ENCODE measurements at regions not wholly inside any gene's neighbourhood (a gene's known extent, or its start where the extent isn't known, plus 50 kb on each side); places are given as distances from the start of the nearest gene placed in this dataset.

DNA sequence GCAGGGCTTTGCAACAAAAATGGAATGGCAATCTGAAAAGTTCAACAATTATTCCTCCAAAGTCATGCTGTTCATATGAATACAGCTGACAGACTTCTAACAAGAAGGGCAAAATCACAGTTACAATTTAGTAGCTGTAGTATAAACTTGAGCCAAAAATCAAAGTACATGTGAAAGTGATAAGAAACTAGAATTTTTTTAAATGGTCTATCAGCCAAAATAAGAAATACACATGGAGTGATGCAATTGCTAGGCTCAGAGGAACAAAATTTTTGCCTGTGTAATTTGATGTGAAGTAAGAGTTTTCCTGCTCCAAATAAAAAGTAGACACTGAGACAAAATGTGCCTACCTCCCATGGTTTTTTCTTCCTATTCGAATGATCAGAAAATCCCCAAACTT is 167.7 kb upstream of the CDKN3 start:
- TF ChIP-seq, protein P1, sequence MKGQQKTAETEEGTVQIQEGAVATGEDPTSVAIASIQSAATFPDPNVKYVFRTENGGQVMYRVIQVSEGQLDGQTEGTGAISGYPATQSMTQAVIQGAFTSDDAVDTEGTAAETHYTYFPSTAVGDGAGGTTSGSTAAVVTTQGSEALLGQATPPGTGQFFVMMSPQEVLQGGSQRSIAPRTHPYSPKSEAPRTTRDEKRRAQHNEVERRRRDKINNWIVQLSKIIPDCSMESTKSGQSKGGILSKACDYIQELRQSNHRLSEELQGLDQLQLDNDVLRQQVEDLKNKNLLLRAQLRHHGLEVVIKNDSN (IDR thresholded peaks at IDR 0.05), result no peak
- TF ChIP-seq FOXM1 (IDR thresholded peaks at IDR 0.05; ENCODE audit: borderline replicate concordance, low read depth), result no peak
- TF ChIP-seq EGR1 (IDR thresholded peaks at IDR 0.05), result no peak
- no peak for TF ChIP-seq YY1 (IDR thresholded peaks at IDR 0.05; ENCODE audit: low read depth)
- TF ChIP-seq NFIC (IDR thresholded peaks at IDR 0.05), result no peak
- no peak for TF ChIP-seq ZBTB7A (IDR thresholded peaks at IDR 0.05; ENCODE audit: low read depth)
- TF ChIP-seq EP300 (IDR thresholded peaks at IDR 0.05; ENCODE audit: borderline replicate concordance), result no peak
- TF ChIP-seq TCF12 (IDR thresholded peaks at IDR 0.05; ENCODE audit: low read depth), result no peak
- no peak for TF ChIP-seq CREB1 (IDR thresholded peaks at IDR 0.05; ENCODE audit: low read depth)
- no peak for TF ChIP-seq TEAD4 (IDR thresholded peaks at IDR 0.05)
- TF ChIP-seq, protein P2, sequence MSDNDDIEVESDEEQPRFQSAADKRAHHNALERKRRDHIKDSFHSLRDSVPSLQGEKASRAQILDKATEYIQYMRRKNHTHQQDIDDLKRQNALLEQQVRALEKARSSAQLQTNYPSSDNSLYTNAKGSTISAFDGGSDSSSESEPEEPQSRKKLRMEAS (IDR thresholded peaks at IDR 0.05), result no peak
- no peak for TF ChIP-seq TAF1 (IDR thresholded peaks at IDR 0.05; ENCODE audit: low read depth)
- TF ChIP-seq, protein P3, sequence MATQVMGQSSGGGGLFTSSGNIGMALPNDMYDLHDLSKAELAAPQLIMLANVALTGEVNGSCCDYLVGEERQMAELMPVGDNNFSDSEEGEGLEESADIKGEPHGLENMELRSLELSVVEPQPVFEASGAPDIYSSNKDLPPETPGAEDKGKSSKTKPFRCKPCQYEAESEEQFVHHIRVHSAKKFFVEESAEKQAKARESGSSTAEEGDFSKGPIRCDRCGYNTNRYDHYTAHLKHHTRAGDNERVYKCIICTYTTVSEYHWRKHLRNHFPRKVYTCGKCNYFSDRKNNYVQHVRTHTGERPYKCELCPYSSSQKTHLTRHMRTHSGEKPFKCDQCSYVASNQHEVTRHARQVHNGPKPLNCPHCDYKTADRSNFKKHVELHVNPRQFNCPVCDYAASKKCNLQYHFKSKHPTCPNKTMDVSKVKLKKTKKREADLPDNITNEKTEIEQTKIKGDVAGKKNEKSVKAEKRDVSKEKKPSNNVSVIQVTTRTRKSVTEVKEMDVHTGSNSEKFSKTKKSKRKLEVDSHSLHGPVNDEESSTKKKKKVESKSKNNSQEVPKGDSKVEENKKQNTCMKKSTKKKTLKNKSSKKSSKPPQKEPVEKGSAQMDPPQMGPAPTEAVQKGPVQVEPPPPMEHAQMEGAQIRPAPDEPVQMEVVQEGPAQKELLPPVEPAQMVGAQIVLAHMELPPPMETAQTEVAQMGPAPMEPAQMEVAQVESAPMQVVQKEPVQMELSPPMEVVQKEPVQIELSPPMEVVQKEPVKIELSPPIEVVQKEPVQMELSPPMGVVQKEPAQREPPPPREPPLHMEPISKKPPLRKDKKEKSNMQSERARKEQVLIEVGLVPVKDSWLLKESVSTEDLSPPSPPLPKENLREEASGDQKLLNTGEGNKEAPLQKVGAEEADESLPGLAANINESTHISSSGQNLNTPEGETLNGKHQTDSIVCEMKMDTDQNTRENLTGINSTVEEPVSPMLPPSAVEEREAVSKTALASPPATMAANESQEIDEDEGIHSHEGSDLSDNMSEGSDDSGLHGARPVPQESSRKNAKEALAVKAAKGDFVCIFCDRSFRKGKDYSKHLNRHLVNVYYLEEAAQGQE (IDR thresholded peaks at IDR 0.05; ENCODE audit: low read depth), result no peak
- no peak for TF ChIP-seq RAD21 (IDR thresholded peaks at IDR 0.05; ENCODE audit: low read depth)
- TF ChIP-seq CEBPB (IDR thresholded peaks at IDR 0.05), result no peak

DNA sequence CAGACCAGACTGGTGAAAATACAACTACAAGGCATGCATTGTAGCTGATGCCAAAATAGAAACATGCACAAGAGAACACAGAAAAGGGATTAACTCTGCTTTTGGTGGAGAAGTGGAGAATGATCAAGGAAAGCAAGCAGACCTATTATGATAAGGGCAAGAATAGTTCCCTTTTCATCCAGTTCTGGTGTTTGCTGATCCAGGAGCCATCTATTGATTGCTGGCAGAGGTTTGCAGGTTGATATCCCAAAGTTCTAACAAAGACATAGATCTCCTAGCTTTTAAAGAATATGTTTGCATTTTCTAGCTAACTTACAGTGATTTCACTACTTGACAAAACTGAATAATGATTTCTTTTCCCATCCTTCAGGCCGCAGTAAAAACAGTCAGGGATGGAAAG is 166.2 kb upstream of the CDKN3 start:
- TF ChIP-seq, protein P1 (IDR thresholded peaks at IDR 0.05), result no peak
- no peak for TF ChIP-seq FOXM1 (IDR thresholded peaks at IDR 0.05; ENCODE audit: borderline replicate concordance, low read depth)
- no peak for TF ChIP-seq EGR1 (IDR thresholded peaks at IDR 0.05)
- TF ChIP-seq CREB1 (IDR thresholded peaks at IDR 0.05; ENCODE audit: low read depth), result no peak
- no peak for TF ChIP-seq ZBTB7A (IDR thresholded peaks at IDR 0.05; ENCODE audit: low read depth)
- TF ChIP-seq TEAD4 (IDR thresholded peaks at IDR 0.05), result no peak
- TF ChIP-seq YY1 (IDR thresholded peaks at IDR 0.05; ENCODE audit: low read depth), result no peak
- TF ChIP-seq RAD21 (IDR thresholded peaks at IDR 0.05; ENCODE audit: low read depth), result no peak
- no peak for TF ChIP-seq CEBPB (IDR thresholded peaks at IDR 0.05)
- no peak for TF ChIP-seq TCF12 (IDR thresholded peaks at IDR 0.05; ENCODE audit: low read depth)
- TF ChIP-seq, protein P3 (IDR thresholded peaks at IDR 0.05; ENCODE audit: low read depth), result no peak
- no peak for TF ChIP-seq NFIC (IDR thresholded peaks at IDR 0.05)

DNA sequence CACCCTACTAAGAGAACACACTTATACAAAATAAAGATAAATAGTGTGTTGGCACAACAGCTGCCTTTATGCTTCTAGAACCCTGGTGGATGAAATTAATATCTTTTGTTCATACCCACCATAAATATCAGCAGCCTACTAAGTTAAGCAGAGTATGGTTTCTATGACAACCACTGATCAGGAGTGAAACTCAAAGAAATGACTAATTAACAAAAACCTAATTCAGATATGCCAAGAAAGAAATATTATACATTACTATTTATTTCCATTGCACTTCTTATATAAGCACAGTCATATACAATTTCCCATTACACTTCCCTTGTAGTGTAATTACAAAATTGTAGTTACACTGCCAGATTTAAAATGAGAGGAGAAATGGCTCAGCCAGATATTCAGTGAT is 164.1 kb upstream of the CDKN3 start:
- TF ChIP-seq TAF1 (IDR thresholded peaks at IDR 0.05; ENCODE audit: low read depth) (no peak), EP300 (IDR thresholded peaks at IDR 0.05; ENCODE audit: borderline replicate concordance) (no peak)

DNA sequence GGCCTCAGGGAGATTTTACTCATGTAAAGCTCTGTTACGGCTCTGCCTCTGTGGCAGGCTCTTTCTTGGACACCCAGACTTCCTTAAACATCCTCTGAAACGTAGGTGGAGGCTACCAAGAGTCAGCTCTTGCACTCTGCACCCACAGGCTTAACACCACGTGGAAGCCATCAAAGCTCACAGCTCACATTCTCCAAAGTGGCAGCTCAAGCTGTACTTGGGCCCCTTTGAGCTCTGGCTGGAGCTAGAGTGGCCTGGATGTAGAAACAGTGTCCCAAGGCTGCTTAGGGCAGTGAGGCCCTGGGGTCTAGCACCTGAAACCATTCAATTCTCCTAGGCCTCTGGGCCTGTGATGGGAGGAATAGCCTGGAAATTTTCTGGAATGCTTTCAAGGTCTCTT is 155.3 kb upstream of the CDKN3 start:
- no peak for TF ChIP-seq NFIC (IDR thresholded peaks at IDR 0.05)
- TF ChIP-seq, protein P3 (IDR thresholded peaks at IDR 0.05; ENCODE audit: low read depth), result no peak
- TF ChIP-seq TCF12 (IDR thresholded peaks at IDR 0.05; ENCODE audit: low read depth), result no peak
- TF ChIP-seq, protein P2 (IDR thresholded peaks at IDR 0.05), result no peak
- no peak for TF ChIP-seq EGR1 (IDR thresholded peaks at IDR 0.05)
- TF ChIP-seq, protein P1 (IDR thresholded peaks at IDR 0.05), result no peak
- no peak for TF ChIP-seq CEBPB (IDR thresholded peaks at IDR 0.05)
- no peak for TF ChIP-seq CREB1 (IDR thresholded peaks at IDR 0.05; ENCODE audit: low read depth)
- no peak for TF ChIP-seq TEAD4 (IDR thresholded peaks at IDR 0.05)
- TF ChIP-seq RAD21 (IDR thresholded peaks at IDR 0.05; ENCODE audit: low read depth), result no peak
- TF ChIP-seq FOXM1 (IDR thresholded peaks at IDR 0.05; ENCODE audit: borderline replicate concordance, low read depth), result no peak

Measured in Ishikawa (cell line).